OCI-LY3 (cell line): ENCODE measurements at regions not wholly inside any gene's neighbourhood (a gene's known extent, or its start where the extent isn't known, plus 50 kb on each side); places are given as distances from the start of the nearest gene placed in this dataset.

Experiments used
- CTCF ChIP-seq: fragments of 200-600, 300-600 bp; sonication (generic); IDR thresholded peaks from 2 replicates; pipeline ENCODE4 v1.5.1; 2014; ENCODE audit warnings: antibody characterized with exemption, low read length, low read depth
- EZH2phosphoT487 ChIP-seq: fragments of 200-600 bp; shearing (Covaris generic); IDR thresholded peaks from 2 replicates; pipeline ENCODE4 v1.6.1; 2018; ENCODE audit warnings: antibody characterized with exemption, mixed run types, low read depth

GRCh38 chr6:168726312-168726856, 285.4 kb downstream of the SMOC2 start:
- TF ChIP-seq CTCF, result no peak
- TF ChIP-seq EZH2phosphoT487, result no peak
